ENCODE measurements at regions not wholly inside any gene's neighbourhood (a gene's known extent, or its start where the extent isn't known, plus 50 kb on each side); places are given as distances from the start of the nearest gene placed in this dataset.

GRCh38 chr5:100646011-100646410 lies 110.8 kb downstream of the FAM174A start:
- Histone ChIP-seq H3K27ac (ENCODE audit: low read depth) (no peak overlapping the region), H3K4me1 (ENCODE audit: insufficient read depth) (peaks cover 12% of the 10 kb centered on the region), H3K36me3 (ENCODE audit: insufficient read depth) (no peaks in the 10 kb centered on the region), H3F3A (replicated peaks; ENCODE audit: low read depth) (no peaks in the 10 kb centered on the region), H3K4me2 (no peak overlapping the region), H2AFZ (0 out of 2 replicates have a peak overlapping the region, but pooled peaks have one; percentile 61), H3K79me2 (replicated peaks; ENCODE audit: insufficient read depth) (no peaks in the 10 kb centered on the region), H3K9me2 (ENCODE audit: insufficient read depth) (peaks cover 5% of the 10 kb centered on the region), H3K4me3 (no peak overlapping the region), H4K20me1 (replicated peaks; ENCODE audit: insufficient read depth) (no peaks in the 10 kb centered on the region), H3K27me3 (ENCODE audit: insufficient read depth) (no peaks in the 10 kb centered on the region)
- no peak overlapping the region for H3K27ac Mint-ChIP-seq
- ATAC-seq (no peak), DNase-seq (ENCODE audit: low spot score) (no peak)
- no peak overlapping the region for H3K4me3 Mint-ChIP-seq
- no peaks in the 10 kb centered on the region for H3K36me3 Mint-ChIP-seq (ENCODE audit: low read depth)
- peaks cover 4% of the 10 kb centered on the region for H3K27me3 Mint-ChIP-seq (ENCODE audit: insufficient read depth, low read depth, poor library complexity)
- no peak for TF ChIP-seq POLR2AphosphoS5 (IDR thresholded peaks at IDR 0.05; ENCODE audit: low read depth)
- TF ChIP-seq EZH2 (IDR thresholded peaks at IDR 0.05; ENCODE audit: low read depth, unreplicated experiment), result no peak
- peaks cover 26% of the 10 kb centered on the region for H3K4me1 Mint-ChIP-seq
- no peaks in the 10 kb centered on the region; the same call in 2 of the 3 replicates for H3K9me3 Mint-ChIP-seq

GRCh38 chr5:100646691-100647090 lies 111.5 kb downstream of the FAM174A start:
- Histone ChIP-seq H3K27ac (ENCODE audit: low read depth) (no peak overlapping the region), H3K79me2 (replicated peaks; ENCODE audit: insufficient read depth) (no peaks in the 10 kb centered on the region), H2AFZ (no peak overlapping the region), H4K20me1 (replicated peaks; ENCODE audit: insufficient read depth) (no peaks in the 10 kb centered on the region), H3K4me3 (no peak overlapping the region), H3F3A (replicated peaks; ENCODE audit: low read depth) (no peaks in the 10 kb centered on the region), H3K4me2 (no peak overlapping the region), H3K4me1 (ENCODE audit: insufficient read depth) (peaks cover 12% of the 10 kb centered on the region), H3K27me3 (ENCODE audit: insufficient read depth) (no peaks in the 10 kb centered on the region), H3K36me3 (ENCODE audit: insufficient read depth) (no peaks in the 10 kb centered on the region), H3K9me2 (ENCODE audit: insufficient read depth) (no peaks in the 10 kb centered on the region; the same call in 1 of the 2 replicates)
- ATAC-seq (no peak), DNase-seq (ENCODE audit: low spot score) (no peak)
- Mint-ChIP-seq H3K4me1 (peaks cover 26% of the 10 kb centered on the region), H3K4me3 (no peak overlapping the region), H3K27me3 (ENCODE audit: insufficient read depth, low read depth, poor library complexity) (peaks cover 6% of the 10 kb centered on the region), H3K9me3 (no peaks in the 10 kb centered on the region; the same call in 2 of the 3 replicates), H3K27ac (no peak overlapping the region), H3K36me3 (ENCODE audit: low read depth) (no peaks in the 10 kb centered on the region)
- TF ChIP-seq ZNF114 (CRISPR knock-in tag; IDR thresholded peaks at IDR 0.05) (no peak), CREB1 (CRISPR knock-in tag; IDR thresholded peaks at IDR 0.05; ENCODE audit: low read depth) (no peak), JUNB (IDR thresholded peaks at IDR 0.05; ENCODE audit: unreplicated experiment) (no peak), EZH2 (IDR thresholded peaks at IDR 0.05; ENCODE audit: low read depth, unreplicated experiment) (no peak), NANOG (IDR thresholded peaks at IDR 0.05; ENCODE audit: borderline replicate concordance) (no peak), ZNF462 (CRISPR knock-in tag; IDR thresholded peaks at IDR 0.05) (no peak), REST (IDR thresholded peaks at IDR 0.05; ENCODE audit: unreplicated experiment) (no peak), ZNF331 (CRISPR knock-in tag; IDR thresholded peaks at IDR 0.05; ENCODE audit: low read depth) (no peak), EZH2phosphoT487 (IDR thresholded peaks at IDR 0.05; ENCODE audit: unreplicated experiment) (no peak), POLR2AphosphoS5 (IDR thresholded peaks at IDR 0.05; ENCODE audit: low read depth) (no peak)

Measured in GM23338 (cell line).